Renal pelvis (tissue), 1 donor: ENCODE measurements at regions not wholly inside any gene's neighbourhood (a gene's known extent, or its start where the extent isn't known, plus 50 kb on each side); places are given as distances from the start of the nearest gene placed in this dataset.
A peak's percentile ranks its signal among the peaks of the same experiment; 100 is the strongest.
"Not testable (repeated sequence)": the region's sequence is repeated elsewhere in the genome, so short reads cannot be mapped to it uniquely, and the experiment has no call there.

Experiments used
- DNase-seq: peaks from one replicate; pipeline ENCODE4 v3.0.0-alpha.2; 2013

DNA sequence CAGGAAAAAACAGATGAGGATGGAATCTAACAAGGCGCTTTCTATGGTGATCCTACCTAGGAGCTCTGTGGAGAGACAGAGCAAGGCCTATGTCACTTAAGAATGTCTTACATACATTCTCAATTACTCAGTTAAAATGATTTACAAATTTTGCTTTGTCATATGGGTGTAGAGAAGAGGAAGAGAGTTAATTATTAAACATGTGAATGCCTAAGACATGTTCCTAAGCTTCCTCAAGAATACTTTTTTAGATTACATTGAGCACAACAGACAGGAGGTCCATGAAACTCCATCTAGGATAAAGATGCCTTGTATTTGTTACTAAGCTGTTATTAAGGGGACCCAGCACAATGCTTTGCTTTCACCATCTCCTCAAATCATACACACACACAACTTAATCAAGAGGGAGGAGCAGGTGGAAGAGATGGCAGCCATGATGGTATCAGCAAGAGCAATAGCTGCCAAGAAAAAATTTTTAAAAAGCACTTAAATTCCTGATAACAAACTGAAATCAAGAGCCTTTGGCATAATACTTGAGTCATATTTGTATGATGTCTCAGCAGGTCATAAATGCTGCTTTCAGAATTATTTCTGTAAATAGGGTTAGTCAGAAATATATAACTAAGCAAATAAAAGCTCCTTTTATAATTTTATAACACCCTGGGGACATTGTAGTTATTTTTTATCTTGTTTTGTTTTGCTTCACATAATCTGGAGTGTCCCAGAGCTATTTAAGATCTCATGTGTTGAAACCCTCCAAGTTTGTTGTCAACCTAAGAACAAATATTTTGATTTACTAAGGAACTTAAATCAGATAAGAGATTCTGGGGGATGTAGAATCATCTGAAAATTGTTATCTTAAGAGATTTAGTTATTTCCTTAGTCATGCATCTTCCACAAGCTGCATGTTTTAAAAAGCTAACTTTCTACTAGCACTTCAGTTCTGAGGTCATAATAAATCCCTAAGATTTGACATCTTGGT, 70.0 kb upstream of the CD2AP start:
- DNase-seq, result peak; percentile 36

- DNase-seq, result peak; percentile 74
Observed at GRCh38 chr6:47413752-47414422, 63.7 kb upstream of the CD2AP start.

DNA sequence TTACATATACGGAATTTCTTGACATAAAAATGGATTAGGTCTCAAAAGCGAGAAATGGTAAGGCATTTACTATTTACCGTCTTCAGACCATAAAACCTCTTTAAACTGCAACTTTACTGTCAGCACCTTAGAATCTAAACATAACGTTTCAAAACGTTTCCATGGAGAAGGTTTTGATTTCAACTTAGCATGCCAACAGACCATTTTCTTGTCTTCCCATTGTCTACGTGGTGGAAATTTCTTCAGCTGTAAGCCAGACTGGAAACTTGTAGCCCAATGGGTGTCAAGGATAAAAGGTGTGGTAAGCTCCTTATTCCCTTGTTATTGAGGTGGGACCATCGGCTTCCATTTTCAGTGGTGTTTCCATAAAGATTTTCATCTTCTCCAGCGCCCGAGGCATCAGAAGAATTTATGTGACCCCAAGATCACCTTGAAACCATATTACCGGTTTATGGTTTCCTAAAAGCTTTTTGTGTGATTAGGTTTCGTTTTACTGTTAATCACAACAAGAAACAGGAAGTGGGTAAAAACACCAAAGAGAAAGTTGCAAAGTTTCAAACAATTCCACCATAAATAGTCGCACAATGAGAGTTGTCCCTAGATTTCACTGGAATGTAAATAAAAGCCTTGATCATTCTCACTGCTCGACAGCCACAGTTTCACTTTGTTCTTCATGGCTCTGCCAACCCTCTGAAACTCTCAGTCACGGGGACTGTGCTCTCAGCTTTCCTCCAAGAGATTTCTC, 63.0 kb upstream of the CD2AP start:
- DNase-seq, result peak; percentile 48

DNA sequence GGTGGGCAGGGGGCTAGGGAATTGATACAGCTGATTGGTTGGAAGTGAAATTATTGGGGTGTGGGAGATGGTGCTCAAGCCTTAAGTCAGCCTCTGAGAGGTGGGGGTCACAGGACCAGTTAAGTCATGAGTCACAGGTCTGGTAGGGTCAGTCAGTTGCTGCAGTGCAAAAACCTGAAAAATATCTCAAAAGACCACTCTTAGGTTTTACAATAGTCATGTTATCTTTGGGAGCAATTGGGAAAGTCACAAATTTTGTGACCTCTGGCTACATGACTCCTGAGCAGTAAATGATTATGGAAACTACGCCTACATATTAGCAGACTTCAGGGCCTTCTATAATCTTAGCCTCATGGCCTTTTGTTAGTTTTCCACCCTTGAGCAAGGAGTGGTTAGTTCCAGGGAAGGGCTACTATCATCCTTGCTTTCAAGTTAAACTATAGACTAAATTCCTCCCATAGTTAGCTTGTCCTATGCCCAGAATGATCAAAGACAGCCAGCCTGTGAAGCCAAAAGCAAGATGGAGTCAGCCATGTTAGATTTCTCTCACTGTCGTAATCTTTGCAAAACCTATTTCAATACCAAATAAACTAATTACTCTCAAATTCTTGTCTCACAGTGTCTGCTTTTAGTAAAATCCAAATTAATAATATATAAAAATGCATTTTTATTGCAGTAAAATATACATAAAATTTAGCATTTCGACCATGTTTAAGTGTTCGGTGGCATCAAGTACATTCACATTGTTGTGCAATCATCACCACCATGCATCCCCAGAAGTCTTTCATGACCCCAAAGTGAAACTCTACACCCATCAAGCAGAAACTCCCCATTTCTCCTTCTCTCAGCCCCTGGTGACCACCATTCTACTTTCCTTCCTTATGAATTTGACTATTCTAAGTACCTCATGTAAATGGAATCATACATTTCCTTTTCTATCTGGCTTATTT, 60.9 kb upstream of the CD2AP start:
- no peak for DNase-seq

DNA sequence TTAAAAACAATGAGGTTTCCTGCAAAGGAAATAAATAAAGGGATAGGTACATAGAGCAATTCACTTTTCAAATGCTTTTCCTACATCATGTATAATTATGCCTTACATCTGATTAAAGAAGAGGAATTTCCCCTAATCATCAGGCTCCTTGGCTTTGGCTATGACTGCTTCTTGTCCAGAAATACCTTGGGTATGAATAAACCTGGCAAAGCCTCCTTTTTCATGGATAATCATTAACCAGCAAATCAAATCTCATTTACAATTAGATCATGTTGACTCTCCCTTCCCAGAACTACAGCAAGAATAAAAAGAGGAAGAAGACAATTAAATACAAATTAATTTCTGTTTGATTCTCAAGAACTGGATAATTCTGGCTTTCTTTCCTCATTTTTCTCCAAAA, 58.0 kb upstream of the CD2AP start:
- peak; percentile 54 for DNase-seq

DNA sequence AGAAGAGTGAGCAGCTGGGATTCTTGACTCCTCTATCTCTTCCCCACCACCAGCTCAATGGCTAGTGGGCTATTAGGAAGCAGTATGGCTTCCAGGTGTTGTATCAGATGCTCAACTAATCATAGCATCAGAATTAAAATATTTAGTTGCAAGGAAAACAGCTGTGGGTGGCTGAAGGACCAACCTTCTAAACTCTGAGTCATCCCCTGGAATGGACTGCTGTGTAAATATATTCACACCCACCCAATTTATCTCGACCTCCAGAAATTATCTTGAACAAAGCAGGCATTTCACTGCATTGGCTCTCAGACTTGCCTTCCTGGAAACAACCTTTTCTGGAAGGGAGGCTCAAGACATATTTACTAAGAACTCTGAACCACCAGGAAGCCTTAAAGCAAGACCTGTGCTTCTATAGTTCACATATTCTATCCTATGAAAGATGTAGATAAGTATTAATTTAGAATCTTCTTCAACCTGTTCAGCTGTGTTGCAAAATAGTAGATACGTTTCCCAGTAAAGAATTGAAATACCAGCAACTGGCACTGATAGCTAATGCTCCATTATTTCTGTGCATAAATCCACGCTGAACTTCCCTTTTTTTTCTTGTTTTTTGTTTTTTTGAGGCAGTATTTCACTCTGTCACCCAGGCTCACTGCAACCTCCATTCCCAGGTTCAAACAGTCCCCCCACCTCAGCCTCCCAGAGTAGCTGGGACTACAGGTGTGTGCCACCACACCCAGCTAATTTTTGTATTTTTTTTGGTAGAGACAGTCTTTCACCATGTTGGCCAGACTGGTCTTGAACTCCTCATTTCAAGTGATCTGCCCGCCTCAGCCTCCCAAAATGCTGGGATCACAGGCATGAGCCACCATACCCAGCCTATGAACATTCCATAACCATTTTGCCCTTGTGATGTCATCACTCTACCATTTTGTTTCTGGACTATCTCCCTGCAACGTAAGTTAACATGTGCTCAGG, 56.9 kb upstream of the CD2AP start:
- no peak for DNase-seq

GRCh38 chr6:47423079-47423478, 54.5 kb upstream of the CD2AP start:
- DNase-seq, result no peak

DNA sequence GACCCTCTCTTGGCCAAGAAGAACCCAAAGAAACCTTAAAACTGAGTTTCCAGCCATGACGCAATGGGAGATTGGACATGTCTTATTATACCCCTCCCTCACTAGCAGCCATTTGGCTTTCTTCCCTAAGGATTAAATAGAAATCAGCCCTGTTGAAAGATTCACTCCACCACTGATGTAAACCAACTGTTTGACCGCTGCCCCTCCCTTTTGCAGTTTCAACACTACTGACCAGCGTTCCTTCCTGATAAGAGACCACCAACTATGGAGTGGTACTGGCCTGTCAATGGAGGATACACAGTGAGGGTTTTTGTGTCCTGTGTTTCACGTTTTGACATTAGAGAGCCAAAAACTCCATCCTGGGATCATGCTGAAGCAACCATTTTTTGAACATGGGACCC, 53.2 kb upstream of the CD2AP start:
- no peak for DNase-seq

GRCh38 chr6:47425724-47426123, 51.9 kb upstream of the CD2AP start:
- not testable (repeated sequence) for DNase-seq

GRCh38 chr6:47426524-47427302, 50.9 kb upstream of the CD2AP start:
- no peak for DNase-seq

DNA sequence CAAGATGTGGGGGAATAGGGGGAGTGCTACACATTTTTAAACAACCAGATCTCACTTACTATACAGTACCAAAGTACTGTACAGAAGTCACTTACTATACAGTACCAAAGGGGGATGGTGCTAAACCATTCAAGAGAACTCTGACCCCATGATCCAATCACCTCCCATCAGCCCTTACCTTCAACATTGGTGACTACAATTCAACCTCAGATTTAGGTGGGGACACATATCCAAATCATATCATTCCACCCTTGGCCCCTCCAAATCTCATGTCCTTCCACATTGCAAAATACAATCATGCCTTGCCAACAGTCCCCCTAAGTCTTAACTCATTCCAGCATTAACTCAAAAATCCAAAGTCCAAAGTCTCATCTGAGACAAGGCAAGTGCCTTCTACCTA, 49.9 kb upstream of the CD2AP start:
- DNase-seq, result no peak
